ENCODE measurements at regions not wholly inside any gene's neighbourhood (a gene's known extent, or its start where the extent isn't known, plus 50 kb on each side); places are given as distances from the start of the nearest gene placed in this dataset.

DNA sequence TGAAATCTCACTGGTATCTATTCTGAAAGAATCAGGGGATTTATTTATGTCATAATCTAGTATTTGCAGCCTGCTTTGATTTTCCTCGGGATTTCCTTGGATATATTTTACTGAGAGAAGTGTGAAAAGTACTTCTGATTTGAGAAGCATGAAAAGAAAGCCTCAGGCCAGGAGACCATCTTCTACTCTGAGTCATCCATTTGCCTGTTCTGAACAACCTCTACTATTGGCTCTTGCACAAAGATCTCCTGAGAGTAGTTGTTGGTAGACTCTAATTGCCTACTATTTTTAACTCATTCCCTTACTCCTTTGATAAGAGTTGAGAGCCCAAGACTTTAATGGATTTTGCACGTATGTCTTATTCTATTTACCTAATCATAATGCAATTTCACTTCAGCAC, 318.9 kb downstream of the BCHE start:
- DNase-seq (ENCODE audit: low read depth) = no peak
- H3K4me3 ChIP-seq (ENCODE audit: low read depth, low read length) = no peak overlapping the region
- TF ChIP-seq POLR2A (IDR thresholded peaks at IDR 0.05; ENCODE audit: extremely low read depth, insufficient read length) (no peak), MYC (IDR thresholded peaks at IDR 0.05; ENCODE audit: low read depth, low read length) (no peak), CTCF (IDR thresholded peaks at IDR 0.05; ENCODE audit: low read depth, low read length) (no peak)
- TF ChIP-seq, protein P1, sequence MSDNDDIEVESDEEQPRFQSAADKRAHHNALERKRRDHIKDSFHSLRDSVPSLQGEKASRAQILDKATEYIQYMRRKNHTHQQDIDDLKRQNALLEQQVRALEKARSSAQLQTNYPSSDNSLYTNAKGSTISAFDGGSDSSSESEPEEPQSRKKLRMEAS (IDR thresholded peaks at IDR 0.05; ENCODE audit: low read depth, low read length) = no peak

DNA sequence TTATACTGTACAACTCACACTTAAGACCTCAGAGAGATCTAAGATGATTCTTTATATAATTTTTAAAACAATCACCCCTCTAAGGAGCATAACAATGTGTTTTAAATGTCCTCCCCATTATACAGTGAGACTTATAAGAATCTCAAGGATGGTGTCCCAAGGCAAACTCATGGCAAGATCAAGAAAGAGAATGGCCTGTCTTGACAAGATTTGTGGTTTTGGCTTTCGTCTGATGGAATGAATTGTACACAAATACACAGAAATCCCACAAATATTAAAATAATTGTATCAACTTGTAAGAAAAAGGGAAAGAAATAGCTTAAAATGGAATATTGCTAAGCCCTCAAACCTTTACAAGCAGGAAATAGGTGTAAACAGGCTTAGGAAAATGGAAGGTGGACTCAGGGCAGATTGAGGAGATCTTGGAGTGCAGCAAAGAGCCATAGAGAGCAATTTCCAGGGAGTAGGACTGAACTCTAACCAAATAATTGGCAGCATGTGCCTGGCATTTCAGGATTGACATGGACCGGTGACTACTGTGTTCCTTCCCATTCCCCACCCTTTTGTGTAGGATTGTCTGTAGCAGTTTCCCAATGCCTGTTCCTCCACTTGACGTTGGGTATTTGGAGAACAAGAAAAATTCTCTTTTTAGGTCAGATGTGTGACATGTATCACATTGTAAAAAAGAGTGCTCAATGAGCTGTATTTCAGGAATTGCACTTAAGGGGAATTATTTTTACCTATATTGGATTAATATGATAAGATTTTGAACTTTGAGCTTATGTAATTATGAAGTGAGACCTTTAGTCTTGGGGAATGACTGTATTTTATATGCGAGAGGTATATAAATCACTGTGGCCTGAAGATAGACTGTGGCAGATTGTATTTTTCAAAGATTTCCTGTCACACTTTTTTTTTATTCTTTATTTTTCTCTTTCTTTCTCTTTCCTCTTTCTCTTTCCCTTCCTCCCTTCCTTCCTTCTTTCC, 317.8 kb upstream of the SLITRK3 start:
- TF ChIP-seq POLR2A (IDR thresholded peaks at IDR 0.05; ENCODE audit: extremely low read depth, insufficient read length) (no peak), CTCF (IDR thresholded peaks at IDR 0.05; ENCODE audit: low read depth, low read length) (no peak)
- TF ChIP-seq, protein P1 (IDR thresholded peaks at IDR 0.05; ENCODE audit: low read depth, low read length) = no peak
- no peak for DNase-seq (ENCODE audit: low read depth)
- H3K4me3 ChIP-seq (ENCODE audit: low read depth, low read length) = no peak overlapping the region

DNA sequence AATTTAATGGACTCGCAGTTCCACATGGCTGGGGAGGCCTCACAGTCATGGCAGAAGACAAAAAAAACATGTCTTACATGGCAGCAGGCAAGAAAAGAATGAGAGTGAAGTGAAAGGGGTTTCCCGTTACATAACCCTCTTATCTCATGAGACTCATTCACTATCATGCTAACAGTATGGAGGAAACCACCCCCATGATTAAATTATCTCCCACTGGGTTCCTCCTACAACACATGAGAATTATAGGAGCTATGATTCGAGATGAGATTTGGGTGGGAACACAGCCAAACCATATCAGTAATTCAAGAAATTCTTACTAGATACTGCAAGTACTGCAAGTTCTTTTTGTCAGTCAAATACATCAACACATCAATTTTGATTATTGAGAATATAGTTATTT, 311.4 kb upstream of the SLITRK3 start:
- DNase-seq (ENCODE audit: low read depth) = no peak
- TF ChIP-seq POLR2A (IDR thresholded peaks at IDR 0.05; ENCODE audit: extremely low read depth, insufficient read length) (no peak), CTCF (IDR thresholded peaks at IDR 0.05; ENCODE audit: low read depth, low read length) (no peak), MYC (IDR thresholded peaks at IDR 0.05; ENCODE audit: low read depth, low read length) (no peak)
- TF ChIP-seq, protein P1 (IDR thresholded peaks at IDR 0.05; ENCODE audit: low read depth, low read length) = no peak
- H3K4me3 ChIP-seq (ENCODE audit: low read depth, low read length) = no peak overlapping the region

DNA sequence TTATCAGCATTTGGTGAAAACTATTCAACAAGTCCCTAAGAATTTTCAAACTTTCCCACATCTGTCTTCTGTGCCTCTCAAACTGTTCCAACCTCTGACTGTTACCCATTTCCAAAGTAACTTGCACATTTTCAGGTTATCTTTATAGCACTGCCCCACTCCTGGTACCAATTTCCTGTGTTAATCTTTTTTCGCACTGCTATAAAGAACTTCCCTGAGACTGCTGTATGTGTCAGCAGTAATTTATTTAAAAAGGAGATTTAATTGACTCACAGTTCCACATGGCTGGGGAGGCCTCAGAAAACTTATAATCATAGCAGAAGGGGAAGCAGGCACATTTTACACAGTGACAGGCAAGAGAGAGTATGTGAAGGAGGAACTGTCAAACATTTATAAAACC, 310.9 kb upstream of the SLITRK3 start:
- H3K4me3 ChIP-seq (ENCODE audit: low read depth, low read length) = no peak overlapping the region
- DNase-seq (ENCODE audit: low read depth) = no peak
- TF ChIP-seq MYC (IDR thresholded peaks at IDR 0.05; ENCODE audit: low read depth, low read length) = no peak
- TF ChIP-seq, protein P1 (IDR thresholded peaks at IDR 0.05; ENCODE audit: low read depth, low read length) = no peak
- TF ChIP-seq POLR2A (IDR thresholded peaks at IDR 0.05; ENCODE audit: extremely low read depth, insufficient read length) = no peak
- TF ChIP-seq CTCF (IDR thresholded peaks at IDR 0.05; ENCODE audit: low read depth, low read length) = no peak

GRCh38 chr3:165505657-165506056, 309.5 kb upstream of the SLITRK3 start:
- DNase-seq (ENCODE audit: low read depth) = no peak
- H3K4me3 ChIP-seq (ENCODE audit: low read depth, low read length) = no peak overlapping the region
- TF ChIP-seq CTCF (IDR thresholded peaks at IDR 0.05; ENCODE audit: low read depth, low read length) = no peak
- no peak for TF ChIP-seq POLR2A (IDR thresholded peaks at IDR 0.05; ENCODE audit: extremely low read depth, insufficient read length)
- no peak for TF ChIP-seq MYC (IDR thresholded peaks at IDR 0.05; ENCODE audit: low read depth, low read length)
- TF ChIP-seq, protein P1 (IDR thresholded peaks at IDR 0.05; ENCODE audit: low read depth, low read length) = no peak
